ENCODE measurements at regions not wholly inside any gene's neighbourhood (a gene's known extent, or its start where the extent isn't known, plus 50 kb on each side); places are given as distances from the start of the nearest gene placed in this dataset.

- H3K4me1 ChIP-seq (ENCODE audit: control insufficient read depth, insufficient read depth, low read length), result no peaks in the 10 kb centered on the region
- no peak overlapping the region for H2BK20ac ChIP-seq (ENCODE audit: low read depth, low read length)
- TF ChIP-seq CTCF (conservative IDR thresholded peaks at IDR 0.05; ENCODE audit: low read depth, low read length), result no peak
- TF ChIP-seq MAFK (IDR thresholded peaks at IDR 0.05; ENCODE audit: low read depth, low read length), result no peak
- TF ChIP-seq MAZ (IDR thresholded peaks at IDR 0.05; ENCODE audit: borderline replicate concordance, low read depth, low read length), result no peak
- no peak for TF ChIP-seq RAD21 (IDR thresholded peaks at IDR 0.05; ENCODE audit: low read length)
- no peak for TF ChIP-seq FOS (IDR thresholded peaks at IDR 0.05; ENCODE audit: low read depth, low read length)
- TF ChIP-seq RFX5 (IDR thresholded peaks at IDR 0.05; ENCODE audit: low read depth, low read length), result no peak
- TF ChIP-seq ELK1 (IDR thresholded peaks at IDR 0.05; ENCODE audit: borderline replicate concordance, low read depth, low read length), result no peak
- no peak for TF ChIP-seq MXI1 (IDR thresholded peaks at IDR 0.05; ENCODE audit: borderline replicate concordance, low read depth, low read length)
- no peak for TF ChIP-seq NFE2L2 (IDR thresholded peaks at IDR 0.05; ENCODE audit: low read depth, low read length)
- TF ChIP-seq POLR2A (IDR thresholded peaks at IDR 0.05; ENCODE audit: low read depth, low read length), result no peak
- no peak for TF ChIP-seq BHLHE40 (IDR thresholded peaks at IDR 0.05; ENCODE audit: low read depth, low read length)
- no peak for TF ChIP-seq CHD1 (IDR thresholded peaks at IDR 0.05; ENCODE audit: low read depth, low read length)
- TF ChIP-seq SMC3 (IDR thresholded peaks at IDR 0.05; ENCODE audit: low read depth, low read length), result no peak
- TF ChIP-seq CEBPB (IDR thresholded peaks at IDR 0.05; ENCODE audit: low read depth, low read length), result no peak
- no peak for TF ChIP-seq USF2 (IDR thresholded peaks at IDR 0.05; ENCODE audit: low read depth, low read length)
- no peak for TF ChIP-seq RCOR1 (IDR thresholded peaks at IDR 0.05; ENCODE audit: insufficient replicate concordance, low read length)
- intact Hi-C loops (cut with micrococcal nuclease), result no loop called here
- no peak overlapping the region for H3K4me2 ChIP-seq (ENCODE audit: low read depth, low read length)
- dilution Hi-C loops (cut with HindIII; ENCODE audit: low sequenced_read_pairs, unreplicated experiment), result no loop called here
- H4K5ac ChIP-seq (ENCODE audit: low read depth, low read length), result no peak overlapping the region
- H3K9ac ChIP-seq (ENCODE audit: low read depth, low read length), result no peak overlapping the region
- no peaks in the 10 kb centered on the region for H3K9me1 ChIP-seq (ENCODE audit: insufficient read depth, low read length)
- no peak overlapping the region for H2BK15ac ChIP-seq (ENCODE audit: low read depth, low read length)
- H3K14ac ChIP-seq (replicated peaks; ENCODE audit: low read depth, low read length), result no peak overlapping the region
- no peak overlapping the region for H4K8ac ChIP-seq (ENCODE audit: low read depth in 2 of 2, low read length in 2 of 2)
- no peak overlapping the region for H3K18ac ChIP-seq (ENCODE audit: low read depth, low read length)
- no peak overlapping the region for H4K91ac ChIP-seq (ENCODE audit: insufficient read depth, low read depth, low read length)
- no peak overlapping the region for H3K27ac ChIP-seq (ENCODE audit: insufficient read depth, low read length)
- no TSS peak for BruUV-seq (replicated peaks)
- ATAC-seq (ENCODE audit: low read depth) (no peak), DNase-seq (no peak)
- no peaks in the 10 kb centered on the region for H3K36me3 ChIP-seq (ENCODE audit: control insufficient read depth, insufficient read depth, low read length)
- no peaks in the 10 kb centered on the region for H4K20me1 ChIP-seq (ENCODE audit: insufficient read depth, low read length)
- H2AFZ ChIP-seq (replicated peaks; ENCODE audit: low read length, poor library complexity), result no peak overlapping the region
- no peak overlapping the region for H2AK9ac ChIP-seq (replicated peaks; ENCODE audit: low read depth, low read length, poor library complexity)
- H3K9me3 ChIP-seq (ENCODE audit: control insufficient read depth, insufficient read depth, low read length), result peaks cover 2% of the 10 kb centered on the region; the same call in 1 of the 2 replicates
- no peak overlapping the region for H2BK5ac ChIP-seq (ENCODE audit: low read depth, low read length, poor library complexity, severe bottlenecking)
- H3K4ac ChIP-seq (ENCODE audit: low read depth, low read length), result no peak overlapping the region
- ChIA-PET CTCF (no interaction called here), POLR2A (ENCODE audit: unreplicated experiment) (no interaction called here)
- no peak overlapping the region for H2BK120ac ChIP-seq (ENCODE audit: low read depth, low read length)
- no peaks in the 10 kb centered on the region for H3K79me1 ChIP-seq (ENCODE audit: low read depth in 1 of 2, low read length in 2 of 2)
- H2AK5ac ChIP-seq (ENCODE audit: low read depth, low read length), result no peak overlapping the region
- no peak overlapping the region for H3K56ac ChIP-seq (ENCODE audit: extremely low read depth, insufficient read depth, low read length)
- in situ Hi-C loops (cut with MboI; ENCODE audit: low sequenced_read_pairs), result no loop called here
- H3K4me3 ChIP-seq (ENCODE audit: insufficient read depth, low read depth, low read length), result no peak overlapping the region
- H3K23ac ChIP-seq (ENCODE audit: low read depth, low read length), result no peak overlapping the region
- no peaks in the 10 kb centered on the region for H3K27me3 ChIP-seq (ENCODE audit: control insufficient read depth, insufficient read depth, low read length)
Measured at GRCh38 chr4:100806988-100807387, 289.2 kb upstream of the EMCN start.

Data from IMR-90 (cell line).